ENCODE measurements at regions not wholly inside any gene's neighbourhood (a gene's known extent, or its start where the extent isn't known, plus 50 kb on each side); places are given as distances from the start of the nearest gene placed in this dataset.

DNA sequence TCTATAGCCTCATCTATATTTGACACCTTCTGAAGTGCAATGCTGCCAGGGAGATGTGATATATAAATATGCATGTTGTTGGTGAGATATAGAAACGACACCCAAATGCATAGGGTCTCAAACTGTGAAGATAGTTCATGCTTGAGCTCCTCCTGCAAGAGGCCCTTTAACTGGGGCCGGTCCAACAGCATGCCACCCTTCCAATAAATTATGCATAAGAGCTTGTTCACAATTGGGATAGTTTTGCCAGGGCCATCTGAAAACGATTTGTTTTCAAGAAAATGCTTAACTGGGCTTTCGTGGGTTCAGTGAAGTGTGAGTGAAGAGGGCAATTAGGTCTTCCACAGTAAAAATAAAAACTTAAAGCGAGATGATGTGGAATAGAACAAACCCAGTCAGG is 424.2 kb upstream of the WWC1 start:
- no peak overlapping the region for H3K27ac Mint-ChIP-seq
- H3K4me3 Mint-ChIP-seq = no peak overlapping the region
- no peaks in the 10 kb centered on the region for H3K4me1 Mint-ChIP-seq (ENCODE audit: low read depth)
- no peaks in the 10 kb centered on the region for H3K9me3 Mint-ChIP-seq
- DNase-seq (ENCODE audit: low spot score) = no peak
- no peaks in the 10 kb centered on the region for H3K27me3 Mint-ChIP-seq (ENCODE audit: low read depth)
- no peaks in the 10 kb centered on the region for H3K36me3 Mint-ChIP-seq (ENCODE audit: low read depth)

DNA sequence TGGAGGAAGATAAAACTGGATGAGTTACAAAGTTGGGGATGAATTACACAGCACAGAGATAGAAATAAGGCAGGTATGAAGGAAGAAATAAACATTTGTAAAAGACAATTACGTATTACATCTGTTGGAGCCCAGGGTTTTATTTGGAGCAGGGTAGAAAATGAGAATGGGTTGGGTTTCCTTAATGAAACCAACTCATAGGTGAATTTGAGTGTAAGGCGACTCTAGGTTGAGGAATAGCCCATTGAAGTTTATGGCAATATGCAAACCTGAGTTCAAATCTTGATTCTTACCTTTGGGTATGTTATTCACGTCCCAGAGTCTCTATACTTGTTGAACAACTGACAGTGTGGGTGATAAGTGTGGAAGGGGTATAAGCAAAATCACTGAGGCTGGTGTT is 422.3 kb upstream of the WWC1 start:
- Mint-ChIP-seq H3K9me3 (peaks cover 4% of the 10 kb centered on the region), H3K27me3 (ENCODE audit: low read depth) (no peaks in the 10 kb centered on the region), H3K4me3 (no peak overlapping the region), H3K36me3 (ENCODE audit: low read depth) (no peaks in the 10 kb centered on the region), H3K4me1 (ENCODE audit: low read depth) (no peaks in the 10 kb centered on the region), H3K27ac (no peak overlapping the region)
- DNase-seq (ENCODE audit: low spot score) = no peak

GRCh38 chr5:167870055-167870454 is 421.4 kb upstream of the WWC1 start:
- Mint-ChIP-seq H3K4me3 (no peak overlapping the region), H3K9me3 (peaks cover 7% of the 10 kb centered on the region), H3K36me3 (ENCODE audit: low read depth) (no peaks in the 10 kb centered on the region), H3K4me1 (ENCODE audit: low read depth) (no peaks in the 10 kb centered on the region), H3K27ac (no peak overlapping the region), H3K27me3 (ENCODE audit: low read depth) (no peaks in the 10 kb centered on the region)
- no peak for DNase-seq (ENCODE audit: low spot score)

GRCh38 chr5:167871091-167871490 is 420.4 kb upstream of the WWC1 start:
- Mint-ChIP-seq H3K9me3 (peaks cover 11% of the 10 kb centered on the region), H3K4me1 (ENCODE audit: low read depth) (no peaks in the 10 kb centered on the region), H3K36me3 (ENCODE audit: low read depth) (no peaks in the 10 kb centered on the region), H3K27me3 (ENCODE audit: low read depth) (no peaks in the 10 kb centered on the region), H3K4me3 (no peak overlapping the region), H3K27ac (no peak overlapping the region)
- no peak for DNase-seq (ENCODE audit: low spot score)

DNA sequence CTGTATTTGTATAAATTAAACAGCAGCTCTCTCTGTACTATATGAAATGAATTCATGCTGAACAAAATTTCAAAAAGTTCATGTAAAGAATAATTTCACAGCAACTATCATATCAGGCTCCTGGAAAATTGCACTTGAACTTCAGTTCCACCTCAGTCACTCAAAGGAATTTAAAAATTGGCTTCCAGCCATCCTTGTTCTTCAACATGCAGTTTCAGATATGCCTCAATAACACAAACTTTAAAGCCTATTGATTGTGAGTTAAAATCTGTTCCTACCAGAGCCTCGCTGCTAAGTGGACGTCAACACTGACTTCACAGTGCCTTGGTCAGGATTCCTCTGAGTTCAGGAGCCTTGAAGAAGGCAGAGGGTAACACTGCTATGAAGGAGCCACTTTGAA is 418.7 kb upstream of the WWC1 start:
- Mint-ChIP-seq H3K4me3 (no peak overlapping the region), H3K36me3 (ENCODE audit: low read depth) (no peaks in the 10 kb centered on the region), H3K27me3 (ENCODE audit: low read depth) (no peaks in the 10 kb centered on the region), H3K9me3 (peaks cover 11% of the 10 kb centered on the region), H3K27ac (no peak overlapping the region), H3K4me1 (ENCODE audit: low read depth) (no peaks in the 10 kb centered on the region)
- DNase-seq (ENCODE audit: low spot score) = no peak

DNA sequence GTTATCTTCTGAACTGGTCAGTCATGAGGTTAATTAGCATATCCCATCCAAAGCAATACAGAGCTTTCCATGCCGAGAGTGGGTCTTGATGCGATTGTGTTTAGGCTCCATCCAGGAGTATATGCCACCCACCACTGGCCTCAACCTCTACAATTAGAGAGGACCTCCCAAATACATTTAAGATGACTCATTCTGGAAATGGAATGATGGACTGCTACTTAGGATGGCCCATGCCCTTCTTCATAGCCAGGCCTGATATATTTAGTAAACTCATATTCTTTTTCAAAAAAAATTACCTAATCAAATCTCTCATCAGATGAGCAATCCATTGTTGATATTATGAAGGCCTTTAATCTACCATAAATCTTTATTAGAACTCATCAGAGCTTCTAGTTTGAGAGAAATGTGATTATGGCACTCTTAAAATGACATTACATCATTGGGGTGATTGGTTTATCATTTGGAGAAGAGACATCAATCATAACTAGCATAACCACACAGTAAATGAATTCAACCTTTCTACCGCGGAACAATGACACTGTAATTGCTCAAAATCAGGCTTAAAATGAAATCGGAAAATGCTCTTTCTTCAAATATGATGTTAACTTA is 414.2 kb upstream of the WWC1 start:
- H3K4me3 Mint-ChIP-seq = no peak overlapping the region
- no peaks in the 10 kb centered on the region for H3K36me3 Mint-ChIP-seq (ENCODE audit: low read depth)
- H3K4me1 Mint-ChIP-seq (ENCODE audit: low read depth) = no peaks in the 10 kb centered on the region
- no peak overlapping the region for H3K27ac Mint-ChIP-seq
- DNase-seq (ENCODE audit: low spot score) = no peak
- H3K27me3 Mint-ChIP-seq (ENCODE audit: low read depth) = no peaks in the 10 kb centered on the region
- peaks cover 16% of the 10 kb centered on the region for H3K9me3 Mint-ChIP-seq

- H3K9me3 Mint-ChIP-seq = peaks cover 19% of the 10 kb centered on the region
- DNase-seq (ENCODE audit: low spot score) = no peak
Observed at GRCh38 chr5:167877924-167878323, 413.5 kb upstream of the WWC1 start.

DNA sequence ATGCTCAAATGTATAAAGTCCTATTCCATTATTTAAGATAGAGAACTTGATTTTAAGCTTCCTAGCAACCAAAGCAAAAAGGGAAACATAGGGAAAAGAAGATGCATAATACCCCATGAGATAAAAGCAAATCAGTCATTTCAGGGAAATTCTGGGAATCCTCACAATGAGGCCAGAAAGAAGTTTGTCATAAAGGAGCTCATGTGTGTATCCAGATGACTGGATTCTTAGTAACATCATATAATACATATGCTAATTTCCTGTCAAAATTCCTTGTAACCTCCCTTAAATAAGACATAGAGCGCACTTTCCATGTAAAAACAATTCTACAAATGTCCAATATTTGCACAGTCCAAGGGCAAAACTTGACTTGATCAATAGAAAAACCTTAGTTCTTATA is 411.0 kb upstream of the WWC1 start:
- Mint-ChIP-seq H3K4me1 (ENCODE audit: low read depth) (no peaks in the 10 kb centered on the region), H3K4me3 (no peak overlapping the region), H3K27me3 (ENCODE audit: low read depth) (no peaks in the 10 kb centered on the region), H3K36me3 (ENCODE audit: low read depth) (no peaks in the 10 kb centered on the region), H3K9me3 (peaks cover 13% of the 10 kb centered on the region), H3K27ac (no peak overlapping the region)
- no peak for DNase-seq (ENCODE audit: low spot score)

More at GRCh38 chr5:167877924-167878323, 413.5 kb upstream of the WWC1 start:
- H3K27ac Mint-ChIP-seq = no peak overlapping the region
- H3K36me3 Mint-ChIP-seq (ENCODE audit: low read depth) = no peaks in the 10 kb centered on the region
- no peak overlapping the region for H3K4me3 Mint-ChIP-seq
- H3K27me3 Mint-ChIP-seq (ENCODE audit: low read depth) = no peaks in the 10 kb centered on the region
- no peaks in the 10 kb centered on the region for H3K4me1 Mint-ChIP-seq (ENCODE audit: low read depth)

GRCh38 chr5:167881041-167881440 is 410.4 kb upstream of the WWC1 start:
- no peak for DNase-seq (ENCODE audit: low spot score)
- H3K36me3 Mint-ChIP-seq (ENCODE audit: low read depth) = no peaks in the 10 kb centered on the region
- H3K27ac Mint-ChIP-seq = no peak overlapping the region
- H3K27me3 Mint-ChIP-seq (ENCODE audit: low read depth) = no peaks in the 10 kb centered on the region
- H3K9me3 Mint-ChIP-seq = peaks cover 12% of the 10 kb centered on the region
- H3K4me3 Mint-ChIP-seq = no peak overlapping the region
- H3K4me1 Mint-ChIP-seq (ENCODE audit: low read depth) = no peaks in the 10 kb centered on the region

GRCh38 chr5:167886196-167886595 is 405.2 kb upstream of the WWC1 start:
- Mint-ChIP-seq H3K27me3 (ENCODE audit: low read depth) (no peaks in the 10 kb centered on the region), H3K4me1 (ENCODE audit: low read depth) (no peaks in the 10 kb centered on the region), H3K36me3 (ENCODE audit: low read depth) (no peaks in the 10 kb centered on the region)

GRCh38 chr5:167888393-167888792 is 403.1 kb upstream of the WWC1 start:
- DNase-seq (ENCODE audit: low spot score) = no peak
- no peaks in the 10 kb centered on the region for H3K27me3 Mint-ChIP-seq (ENCODE audit: low read depth)
- H3K9me3 Mint-ChIP-seq = peaks cover under 1% of the 10 kb centered on the region
- no peak overlapping the region for H3K4me3 Mint-ChIP-seq
- H3K27ac Mint-ChIP-seq = no peak overlapping the region
- no peaks in the 10 kb centered on the region for H3K36me3 Mint-ChIP-seq (ENCODE audit: low read depth)
- no peaks in the 10 kb centered on the region for H3K4me1 Mint-ChIP-seq (ENCODE audit: low read depth)

More at GRCh38 chr5:167886196-167886595, 405.2 kb upstream of the WWC1 start:
- peaks cover 12% of the 10 kb centered on the region for H3K9me3 Mint-ChIP-seq
- DNase-seq (ENCODE audit: low spot score) = no peak
- H3K4me3 Mint-ChIP-seq = no peak overlapping the region
- no peak overlapping the region for H3K27ac Mint-ChIP-seq

DNA sequence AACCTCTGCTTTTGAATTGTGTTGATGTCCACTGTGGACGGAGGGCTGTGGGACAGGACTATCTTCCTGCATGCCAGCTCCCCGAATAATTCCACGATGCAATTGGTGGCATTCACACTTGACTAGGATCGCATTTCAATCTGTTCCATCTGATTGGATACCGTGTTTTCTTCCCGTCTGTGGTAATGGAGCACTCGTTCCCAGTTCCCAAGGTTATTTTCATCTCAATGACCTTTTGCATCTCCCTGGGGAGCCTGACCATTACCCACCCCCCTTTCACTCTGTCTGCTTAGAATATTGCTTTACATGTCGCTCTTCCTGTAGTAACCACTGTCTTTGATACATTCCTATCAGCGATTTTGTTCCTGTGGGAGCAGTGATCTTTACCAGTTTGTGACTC is 402.2 kb upstream of the WWC1 start:
- H3K36me3 Mint-ChIP-seq (ENCODE audit: low read depth) = no peaks in the 10 kb centered on the region
- DNase-seq (ENCODE audit: low spot score) = no peak
- no peaks in the 10 kb centered on the region for H3K27me3 Mint-ChIP-seq (ENCODE audit: low read depth)
- H3K9me3 Mint-ChIP-seq = no peaks in the 10 kb centered on the region
- H3K27ac Mint-ChIP-seq = no peak overlapping the region
- no peaks in the 10 kb centered on the region for H3K4me1 Mint-ChIP-seq (ENCODE audit: low read depth)
- H3K4me3 Mint-ChIP-seq = no peak overlapping the region

GRCh38 chr5:167892352-167893115 is 398.9 kb upstream of the WWC1 start:
- DNase-seq (ENCODE audit: low spot score) = no peak
- Mint-ChIP-seq H3K27ac (no peak overlapping the region), H3K9me3 (no peaks in the 10 kb centered on the region), H3K36me3 (ENCODE audit: low read depth) (no peaks in the 10 kb centered on the region), H3K27me3 (ENCODE audit: low read depth) (no peaks in the 10 kb centered on the region), H3K4me1 (ENCODE audit: low read depth) (no peaks in the 10 kb centered on the region), H3K4me3 (no peak overlapping the region)

DNA sequence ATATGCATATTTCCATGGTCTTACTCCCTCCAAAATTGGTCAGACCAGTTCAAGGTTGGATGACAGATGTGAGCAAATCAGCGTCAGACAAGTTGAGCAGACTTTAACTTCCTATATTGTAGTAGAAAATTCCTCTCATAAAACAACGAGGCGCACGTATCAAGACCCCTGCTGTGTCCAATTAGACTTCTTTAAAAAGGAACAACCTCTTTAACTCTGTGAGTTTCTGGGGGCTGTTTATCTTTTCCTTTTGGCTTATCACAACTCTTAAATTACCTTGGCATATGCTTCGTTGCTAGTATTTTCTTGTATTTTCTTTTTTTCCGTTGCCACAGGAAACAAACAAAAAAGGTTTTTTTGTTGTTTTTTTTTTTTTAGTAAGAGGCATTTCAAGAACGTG is 398.2 kb upstream of the WWC1 start:
- no peak overlapping the region for H3K27ac Mint-ChIP-seq
- no peaks in the 10 kb centered on the region for H3K36me3 Mint-ChIP-seq (ENCODE audit: low read depth)
- no peaks in the 10 kb centered on the region for H3K4me1 Mint-ChIP-seq (ENCODE audit: low read depth)
- no peak overlapping the region for H3K4me3 Mint-ChIP-seq
- no peaks in the 10 kb centered on the region for H3K9me3 Mint-ChIP-seq
- no peak for DNase-seq (ENCODE audit: low spot score)
- H3K27me3 Mint-ChIP-seq (ENCODE audit: low read depth) = no peaks in the 10 kb centered on the region
